ENCODE measurements at regions not wholly inside any gene's neighbourhood (a gene's known extent, or its start where the extent isn't known, plus 50 kb on each side); places are given as distances from the start of the nearest gene placed in this dataset.

- no peak for DNase-seq (ENCODE audit: low read depth)
- no peaks in the 10 kb centered on the region for H3K27me3 ChIP-seq (ENCODE audit: control insufficient read depth, insufficient read depth, low read length)
- no peak for TF ChIP-seq CTCF (IDR thresholded peaks at IDR 0.05; ENCODE audit: insufficient read depth, low read depth, low read length)
- CTCF ChIA-PET: no interaction called here
- H3K4me3 ChIP-seq (ENCODE audit: low read depth, low read length): no peak overlapping the region
- POLR2A ChIA-PET: no interaction called here
- H3K36me3 ChIP-seq (ENCODE audit: control insufficient read depth, insufficient read depth, low read length): no peaks in the 10 kb centered on the region
Observed at GRCh38 chr3:22907161-22907780, 295.9 kb upstream of the UBE2E2 start.

GRCh38 chr3:22907796-22908195, 295.3 kb upstream of the UBE2E2 start:
- H3K4me3 ChIP-seq (ENCODE audit: low read depth, low read length): no peak overlapping the region
- H3K36me3 ChIP-seq (ENCODE audit: control insufficient read depth, insufficient read depth, low read length): no peaks in the 10 kb centered on the region
- ChIA-PET CTCF (no interaction called here), POLR2A (no interaction called here)
- no peak for DNase-seq (ENCODE audit: low read depth)
- H3K27me3 ChIP-seq (ENCODE audit: control insufficient read depth, insufficient read depth, low read length): no peaks in the 10 kb centered on the region
- no peak for TF ChIP-seq CTCF (IDR thresholded peaks at IDR 0.05; ENCODE audit: insufficient read depth, low read depth, low read length)

- CTCF ChIA-PET: interaction anchor here (0.6 kb wide), 1 partner anchor 21 kb away, joined by 4 read pairs; no protein-coding TSS in a partner anchor
- H3K36me3 ChIP-seq (ENCODE audit: control insufficient read depth, insufficient read depth, low read length): no peaks in the 10 kb centered on the region
- no peak for DNase-seq (ENCODE audit: low read depth)
- POLR2A ChIA-PET: no interaction called here
- no peak for TF ChIP-seq CTCF (IDR thresholded peaks at IDR 0.05; ENCODE audit: insufficient read depth, low read depth, low read length)
- no peak overlapping the region for H3K4me3 ChIP-seq (ENCODE audit: low read depth, low read length)
- H3K27me3 ChIP-seq (ENCODE audit: control insufficient read depth, insufficient read depth, low read length): no peaks in the 10 kb centered on the region
Observed at GRCh38 chr3:22908989-22909507, 294.1 kb upstream of the UBE2E2 start.

GRCh38 chr3:22916933-22917332, 286.2 kb upstream of the UBE2E2 start:
- TF ChIP-seq CTCF (IDR thresholded peaks at IDR 0.05; ENCODE audit: insufficient read depth, low read depth, low read length): no peak
- Histone ChIP-seq H3K27me3 (ENCODE audit: control insufficient read depth, insufficient read depth, low read length) (no peaks in the 10 kb centered on the region), H3K36me3 (ENCODE audit: control insufficient read depth, insufficient read depth, low read length) (no peaks in the 10 kb centered on the region), H3K4me3 (ENCODE audit: low read depth, low read length) (no peak overlapping the region)
- POLR2A ChIA-PET: no interaction called here
- no peak for DNase-seq (ENCODE audit: low read depth)
- CTCF ChIA-PET: no interaction called here

- Histone ChIP-seq H3K4me3 (ENCODE audit: low read depth, low read length) (no peak overlapping the region), H3K27me3 (ENCODE audit: control insufficient read depth, insufficient read depth, low read length) (no peaks in the 10 kb centered on the region), H3K36me3 (ENCODE audit: control insufficient read depth, insufficient read depth, low read length) (no peaks in the 10 kb centered on the region)
- TF ChIP-seq CTCF (IDR thresholded peaks at IDR 0.05; ENCODE audit: insufficient read depth, low read depth, low read length): no peak
- ChIA-PET CTCF (interaction anchor here (1.2 kb wide), 1 partner anchor 14 kb away, joined by 3 read pairs; no protein-coding TSS in a partner anchor), POLR2A (no interaction called here)
- DNase-seq (ENCODE audit: low read depth): no peak
Observed at GRCh38 chr3:22920006-22920405, 283.1 kb upstream of the UBE2E2 start.

Data from BJ (cell line).